Kidney epithelial cell (primary cell): ENCODE measurements at regions not wholly inside any gene's neighbourhood (a gene's known extent, or its start where the extent isn't known, plus 50 kb on each side); places are given as distances from the start of the nearest gene placed in this dataset.

ENCODE experiments used
- DNase-seq: peaks from one replicate; pipeline ENCODE4 v3.0.0-alpha.2; 2010; ENCODE audit warnings: low read depth
- H3K27me3 ChIP-seq: 2 replicates; pipeline ENCODE4 v1.6.0; 2011; ENCODE audit warnings: low read length; ENCODE audit not compliant: control insufficient read depth, insufficient read depth
- H3K36me3 ChIP-seq: 2 replicates; pipeline ENCODE4 v1.5.1; 2011; ENCODE audit warnings: low read length; ENCODE audit not compliant: control insufficient read depth, insufficient read depth
- H3K4me3 ChIP-seq: 2 replicates; pipeline ENCODE4 v1.5.1; 2011; ENCODE audit warnings: low read depth, mild to moderate bottlenecking, control low read depth, low read length
- CTCF ChIP-seq: IDR thresholded peaks from 2 replicates; pipeline ENCODE4 v1.5.1; 2011; ENCODE audit warnings: mild to moderate bottlenecking, moderate library complexity, low read length, control low read depth, inconsistent platforms; ENCODE audit not compliant: insufficient read depth, poor library complexity, severe bottlenecking

GRCh38 chrX:25646156-25646555 is 492.0 kb upstream of the MAGEB18 start:
- Histone ChIP-seq H3K4me3 (no peak overlapping the region), H3K27me3 (no peaks in the 10 kb centered on the region), H3K36me3 (no peaks in the 10 kb centered on the region)
- no peak for DNase-seq
- TF ChIP-seq CTCF = no peak

- DNase-seq = no peak
- Histone ChIP-seq H3K27me3 (no peaks in the 10 kb centered on the region), H3K4me3 (no peak overlapping the region), H3K36me3 (no peaks in the 10 kb centered on the region)
- no peak for TF ChIP-seq CTCF
These were observed 489.4 kb upstream of the MAGEB18 start for GRCh38 chrX:25648790-25649189.

- no peaks in the 10 kb centered on the region for H3K36me3 ChIP-seq
- no peak for DNase-seq
- no peak for TF ChIP-seq CTCF
These were observed 487.8 kb upstream of the MAGEB18 start for GRCh38 chrX:25650216-25650820.

DNA sequence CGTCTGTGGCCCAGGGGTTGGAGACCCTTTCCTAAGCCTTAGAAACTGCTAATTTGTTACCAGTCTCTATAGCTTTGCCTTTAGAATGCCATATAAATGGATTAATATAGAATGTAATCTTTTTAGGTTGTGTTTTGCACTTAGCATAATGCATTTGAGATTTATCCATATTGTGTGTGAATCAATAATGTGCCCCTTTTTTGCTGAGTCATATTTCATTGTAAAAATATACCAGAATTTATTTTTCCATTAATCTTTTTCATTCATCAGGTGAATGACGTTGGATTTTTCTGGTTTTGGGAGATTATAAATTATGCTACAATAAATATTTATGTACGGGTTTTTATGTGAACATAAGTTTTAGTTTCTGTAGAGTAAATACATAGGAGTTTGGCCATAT is 478.8 kb upstream of the MAGEB18 start:
- TF ChIP-seq CTCF = no peak
- Histone ChIP-seq H3K36me3 (no peaks in the 10 kb centered on the region), H3K27me3 (no peaks in the 10 kb centered on the region), H3K4me3 (no peak overlapping the region)
- DNase-seq = no peak

More at GRCh38 chrX:25650216-25650820, 487.8 kb upstream of the MAGEB18 start:
- no peak overlapping the region for H3K4me3 ChIP-seq
- H3K27me3 ChIP-seq = no peaks in the 10 kb centered on the region

- H3K36me3 ChIP-seq = no peaks in the 10 kb centered on the region
- TF ChIP-seq CTCF = no peak
- DNase-seq = no peak
- no peaks in the 10 kb centered on the region for H3K27me3 ChIP-seq
- H3K4me3 ChIP-seq = no peak overlapping the region
These were observed 474.4 kb upstream of the MAGEB18 start for GRCh38 chrX:25663701-25664100.

DNA sequence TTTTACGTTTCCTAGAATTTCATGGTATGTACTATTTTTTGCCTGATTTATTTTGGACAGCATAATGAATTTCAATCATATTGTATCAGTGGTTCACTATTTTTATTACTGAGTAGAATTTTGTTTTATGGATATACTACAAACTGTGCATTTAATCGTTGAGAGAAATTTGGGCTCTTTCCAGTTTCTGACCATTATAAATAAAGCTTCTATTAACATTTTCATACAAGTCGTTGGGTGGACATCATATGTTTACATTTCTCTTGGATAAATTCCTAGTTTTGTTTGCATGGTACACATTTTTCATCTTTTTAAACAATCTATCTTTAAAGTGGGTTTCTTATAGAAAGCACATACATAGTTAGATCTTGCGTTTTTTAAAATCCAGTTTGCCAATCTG is 472.7 kb upstream of the MAGEB18 start:
- H3K4me3 ChIP-seq = no peak overlapping the region
- no peak for TF ChIP-seq CTCF
- DNase-seq = no peak
- no peaks in the 10 kb centered on the region for H3K27me3 ChIP-seq
- H3K36me3 ChIP-seq = no peaks in the 10 kb centered on the region
